Endothelial cell of umbilical vein (primary cell): ENCODE measurements at regions not wholly inside any gene's neighbourhood (a gene's known extent, or its start where the extent isn't known, plus 50 kb on each side); places are given as distances from the start of the nearest gene placed in this dataset.

Experiments
- BruUV-seq: library from RNA; stranded (reverse); fragments of 400-500 nt; replicated peaks from 2 replicates; lab custom pipeline; 2021; lab: Mats Ljungman, UMichigan
- CTCF ChIA-PET: fragments of 300-600, 350-600 bp; sonication (Branson Sonifier 250); formaldehyde crosslinking; loops from one replicate; lab custom pipeline; 2021; ENCODE audit warnings: antibody characterized with exemption, inconsistent platforms; lab: Charles Lee
- POLR2A ChIA-PET: fragments of 300-600, 350-600 bp; sonication (Branson Sonifier 250); formaldehyde crosslinking; loops from one replicate; lab custom pipeline; 2021; ENCODE audit warnings: antibody characterized with exemption, inconsistent platforms; lab: Charles Lee
- DNase-seq: peaks from one replicate; pipeline ENCODE4 v3.0.0-alpha.2; 2011; ENCODE audit warnings: low read depth, low spot score
- FAIRE-seq: peaks from 2 replicates; lab custom pipeline; 2011; peaks lifted over from hg19 to GRCh38; lab: Jason Lieb, UNC
- H2AFZ ChIP-seq: 2 replicates; pipeline ENCODE4 v1.6.0; 2012; ENCODE audit warnings: low read depth, low read length, control low read depth, inconsistent platforms
- H3K27ac ChIP-seq: 2 replicates; pipeline ENCODE4 v1.5.1; 2011; ENCODE audit warnings: low read depth, mild to moderate bottlenecking, control low read depth, low read length, moderate library complexity; ENCODE audit not compliant: insufficient read depth
- H3K27me3 ChIP-seq, 2 experiments: 2 replicates each; pipeline versions ENCODE4 v1.6.0 to v1.6.1; 2011; ENCODE audit warnings: low read length in 2 of 2, mixed read lengths in 1 of 2; ENCODE audit not compliant: control insufficient read depth in 2 of 2, insufficient read depth in 2 of 2
- H3K36me3 ChIP-seq, 2 experiments: 2 replicates in 1 of 2; 3 replicates in 1 of 2; pipeline ENCODE4 v1.5.1; 2011; ENCODE audit warnings: low read length in 2 of 2, mild to moderate bottlenecking in 1 of 2, moderate library complexity in 1 of 2; ENCODE audit not compliant: control insufficient read depth in 2 of 2, insufficient read depth in 2 of 2; ENCODE audit errors: extremely low read depth in 1 of 2
- H3K4me1 ChIP-seq: 3 replicates; pipeline ENCODE4 v1.5.1; 2011; ENCODE audit warnings: mild to moderate bottlenecking, low read length; ENCODE audit not compliant: control insufficient read depth, insufficient read depth; ENCODE audit errors: extremely low read depth
- H3K4me2 ChIP-seq: 2 replicates; pipeline ENCODE4 v1.6.1; 2011; ENCODE audit warnings: low read length, control low read depth, mixed read lengths; ENCODE audit not compliant: insufficient read depth
- H3K4me3 ChIP-seq, 3 experiments: fragments of 200-600 bp in 1 of 3; sonication (generic), shearing (Covaris generic) in 1 of 3; replicated peaks in 1 of 3; 2 replicates each; pipeline ENCODE4 v1.5.1; 2011 to 2016; ENCODE audit warnings: control low read depth in 3 of 3, low read length in 3 of 3, mild to moderate bottlenecking in 2 of 3, inconsistent platforms in 1 of 3, low read depth in 1 of 3, moderate library complexity in 1 of 3; ENCODE audit not compliant: insufficient read depth in 1 of 3
- H3K79me2 ChIP-seq: 2 replicates; pipeline ENCODE4 v1.6.0; 2012; ENCODE audit warnings: low read length, inconsistent platforms; ENCODE audit not compliant: control insufficient read depth, insufficient read depth
- H3K9ac ChIP-seq: replicated peaks from 2 replicates; pipeline ENCODE3; 2011; ENCODE audit warnings: low read length, control low read depth; ENCODE audit not compliant: insufficient read depth; ENCODE audit errors: extremely low read depth
- H3K9me1 ChIP-seq: replicated peaks from 3 replicates; pipeline ENCODE4 v1.6.0; 2011; ENCODE audit warnings: mild to moderate bottlenecking, low read length; ENCODE audit not compliant: control insufficient read depth, insufficient read depth; ENCODE audit errors: extremely low read depth
- H3K9me3 ChIP-seq: replicated peaks from 2 replicates; pipeline ENCODE4 v1.5.1; 2012; ENCODE audit warnings: low read length, inconsistent platforms; ENCODE audit not compliant: control insufficient read depth, insufficient read depth
- H4K20me1 ChIP-seq: replicated peaks from 2 replicates; pipeline ENCODE3; 2011; ENCODE audit warnings: mild to moderate bottlenecking, low read length; ENCODE audit not compliant: control insufficient read depth, insufficient read depth; ENCODE audit errors: extremely low read depth
- EZH2 ChIP-seq: IDR thresholded peaks from 2 replicates; pipeline ENCODE4 v1.6.1; 2012; ENCODE audit warnings: borderline replicate concordance, low read depth, mild to moderate bottlenecking, moderate library complexity, low read length, inconsistent platforms; ENCODE audit not compliant: severe bottlenecking
- FOS ChIP-seq: IDR thresholded peaks from 2 replicates; pipeline ENCODE4 v1.6.1; 2011; ENCODE audit warnings: mild to moderate bottlenecking, low read length, moderate library complexity, borderline replicate concordance; ENCODE audit not compliant: insufficient read depth
- GATA2 ChIP-seq: IDR thresholded peaks from 2 replicates; pipeline ENCODE4 v1.7.0; 2011; ENCODE audit warnings: low read depth, mild to moderate bottlenecking, moderate library complexity, mixed read lengths, low read length; ENCODE audit not compliant: insufficient read length, insufficient read depth
- JUN ChIP-seq: IDR thresholded peaks from 2 replicates; pipeline ENCODE4 v1.6.1; 2011; ENCODE audit warnings: borderline replicate concordance, low read depth; ENCODE audit not compliant: insufficient read length, insufficient read depth
- MYC ChIP-seq: IDR thresholded peaks from one replicate; pipeline ENCODE4 v1.6.1; 2011; ENCODE audit warnings: mild to moderate bottlenecking, low read depth, low read length
- POLR2A ChIP-seq: IDR thresholded peaks from 2 replicates; pipeline ENCODE4 v1.6.1; 2012; ENCODE audit warnings: low read depth, mild to moderate bottlenecking, control low read depth, low read length
- POLR2AphosphoS5 ChIP-seq: IDR thresholded peaks from 2 replicates; pipeline ENCODE4 v1.6.1; 2012; ENCODE audit warnings: low read depth, mild to moderate bottlenecking, control low read depth, low read length, moderate library complexity; ENCODE audit not compliant: insufficient read depth
- dilution Hi-C: fragments of 300-500 bp; cut with MboI; formaldehyde crosslinking; loops from one replicate; pipeline ENCODE4 v1.15.0; 2019; ENCODE audit warnings: low sequenced_read_pairs; ENCODE audit not compliant: extremely low pct_ligation_motif_present
- intact Hi-C: fragments of 100-400 bp; cut with micrococcal nuclease; formaldehyde crosslinking; loops from one replicate; pipeline ENCODE4 v1.10.0; 2022
- TF ChIP-seq, protein P1 (sequence below): IDR thresholded peaks from 2 replicates; pipeline ENCODE4 v1.6.1; 2011; ENCODE audit not compliant: insufficient read depth, insufficient read length
- TF ChIP-seq, protein P2 (sequence below), 2 donors: IDR thresholded peaks; 1 replicate in 1 of 2; 2 replicates in 1 of 2; pipeline ENCODE4 v1.5.1; 2011; ENCODE audit warnings: low read length in 2 of 2, mild to moderate bottlenecking in 2 of 2, moderate library complexity in 2 of 2, control low read depth in 1 of 2, inconsistent platforms in 1 of 2, low read depth in 1 of 2; ENCODE audit not compliant: insufficient read depth in 1 of 2; ENCODE audit errors: extremely low read depth in 1 of 2

DNA sequence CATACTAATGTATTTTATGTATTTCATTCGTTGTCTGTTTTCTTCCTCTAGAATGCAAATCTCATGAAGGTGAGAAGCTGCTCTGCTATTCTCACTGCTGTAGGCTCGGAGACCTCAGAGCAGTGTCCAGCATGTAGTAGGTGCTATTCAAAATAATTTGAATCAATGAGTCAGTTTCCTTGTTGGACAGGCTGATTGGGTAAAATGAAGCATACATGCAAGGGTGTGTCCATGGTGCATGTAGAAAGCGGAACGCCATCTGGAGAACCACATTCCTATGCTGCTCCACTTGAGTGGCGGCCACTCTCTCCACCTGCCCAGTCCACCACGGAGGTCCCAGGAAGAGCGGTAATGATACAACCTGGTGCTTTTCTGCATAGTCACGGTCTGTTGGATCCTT lies 412.1 kb downstream of the QKI start:
- Histone ChIP-seq H3K4me1 (no peaks in the 10 kb centered on the region), H4K20me1 (peaks cover 1% of the 10 kb centered on the region), H3K36me3 (no peaks in the 10 kb centered on the region), H3K4me2 (no peak overlapping the region), H3K9me1 (no peaks in the 10 kb centered on the region), H3K27me3 (no peaks in the 10 kb centered on the region), H3K9me3 (peaks cover 2% of the 10 kb centered on the region), H3K9ac (no peak overlapping the region), H2AFZ (no peak overlapping the region), H3K4me3 (no peak overlapping the region), H3K79me2 (no peaks in the 10 kb centered on the region), H3K27ac (no peak overlapping the region)
- no peak for FAIRE-seq
- TF ChIP-seq FOS (no peak), EZH2 (no peak), POLR2AphosphoS5 (no peak), GATA2 (no peak), POLR2A (no peak), MYC (no peak), JUN (no peak)
- TF ChIP-seq, protein P1, sequence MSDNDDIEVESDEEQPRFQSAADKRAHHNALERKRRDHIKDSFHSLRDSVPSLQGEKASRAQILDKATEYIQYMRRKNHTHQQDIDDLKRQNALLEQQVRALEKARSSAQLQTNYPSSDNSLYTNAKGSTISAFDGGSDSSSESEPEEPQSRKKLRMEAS = no peak
- TF ChIP-seq, protein P2, sequence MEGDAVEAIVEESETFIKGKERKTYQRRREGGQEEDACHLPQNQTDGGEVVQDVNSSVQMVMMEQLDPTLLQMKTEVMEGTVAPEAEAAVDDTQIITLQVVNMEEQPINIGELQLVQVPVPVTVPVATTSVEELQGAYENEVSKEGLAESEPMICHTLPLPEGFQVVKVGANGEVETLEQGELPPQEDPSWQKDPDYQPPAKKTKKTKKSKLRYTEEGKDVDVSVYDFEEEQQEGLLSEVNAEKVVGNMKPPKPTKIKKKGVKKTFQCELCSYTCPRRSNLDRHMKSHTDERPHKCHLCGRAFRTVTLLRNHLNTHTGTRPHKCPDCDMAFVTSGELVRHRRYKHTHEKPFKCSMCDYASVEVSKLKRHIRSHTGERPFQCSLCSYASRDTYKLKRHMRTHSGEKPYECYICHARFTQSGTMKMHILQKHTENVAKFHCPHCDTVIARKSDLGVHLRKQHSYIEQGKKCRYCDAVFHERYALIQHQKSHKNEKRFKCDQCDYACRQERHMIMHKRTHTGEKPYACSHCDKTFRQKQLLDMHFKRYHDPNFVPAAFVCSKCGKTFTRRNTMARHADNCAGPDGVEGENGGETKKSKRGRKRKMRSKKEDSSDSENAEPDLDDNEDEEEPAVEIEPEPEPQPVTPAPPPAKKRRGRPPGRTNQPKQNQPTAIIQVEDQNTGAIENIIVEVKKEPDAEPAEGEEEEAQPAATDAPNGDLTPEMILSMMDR (IDR thresholded peaks at IDR 0.05; ENCODE audit: extremely low read depth in 1 of 2, insufficient read depth in 1 of 2, low read depth in 1 of 2, low read length in 2 of 2) = no peak
- DNase-seq = no peak
- no TSS peak for BruUV-seq
- POLR2A ChIA-PET = no interaction called here
- CTCF ChIA-PET = no interaction called here
- intact Hi-C loops = no loop called here
- dilution Hi-C loops = no loop called here
